HG03045 (cell line): ENCODE measurements at regions not wholly inside any gene's neighbourhood (a gene's known extent, or its start where the extent isn't known, plus 50 kb on each side); places are given as distances from the start of the nearest gene placed in this dataset.
"Not testable (repeated sequence)": the region's sequence is repeated elsewhere in the genome, so short reads cannot be mapped to it uniquely, and the experiment has no call there.

Experiments used
- ATAC-seq: cut with Tn5 transposase; IDR thresholded peaks from one replicate; pipeline ENCODE4 v1.9.1; 2021; ENCODE audit warnings: mild to moderate bottlenecking, moderate library complexity; ENCODE audit not compliant: unreplicated experiment

DNA sequence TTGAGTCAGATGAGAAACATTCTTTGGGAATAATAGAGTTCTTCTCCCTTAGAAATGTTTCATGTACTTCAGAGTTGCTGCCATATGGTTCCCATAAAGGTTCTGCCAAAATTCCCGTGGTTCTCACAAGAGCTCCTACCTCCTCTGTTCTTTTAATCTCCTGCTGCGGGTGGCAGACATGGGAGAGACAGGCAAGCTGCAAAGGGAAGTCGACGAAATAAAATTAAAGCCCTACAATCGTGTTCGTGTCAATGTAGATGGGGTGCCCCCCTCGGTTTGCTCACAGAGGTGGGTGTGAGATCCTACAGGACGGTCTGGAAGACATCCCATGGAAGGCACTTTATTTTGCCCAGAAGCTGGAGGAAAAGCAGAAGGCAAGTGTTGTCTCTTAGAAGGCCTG, 276.0 kb downstream of the RWDD3 start:
- no peak for ATAC-seq

DNA sequence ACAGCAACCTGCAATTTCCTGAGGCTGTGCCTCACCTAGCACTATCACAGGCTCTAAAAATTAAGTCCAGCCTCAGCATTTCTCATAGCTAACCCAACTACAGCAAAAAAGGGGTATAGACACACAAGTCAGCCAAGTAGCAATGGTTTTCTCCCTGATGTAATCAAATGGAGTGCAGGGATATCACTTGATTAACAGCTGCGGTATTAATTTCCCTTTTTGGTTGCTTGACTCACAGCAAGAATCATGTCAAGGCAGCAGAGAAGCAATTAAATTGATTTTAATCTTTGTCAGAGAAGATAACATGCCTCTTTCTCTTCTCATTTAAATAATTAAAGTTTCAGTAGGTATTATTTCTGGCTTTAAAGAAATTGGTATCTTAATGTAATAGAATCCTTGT, 278.9 kb downstream of the RWDD3 start:
- no peak for ATAC-seq

DNA sequence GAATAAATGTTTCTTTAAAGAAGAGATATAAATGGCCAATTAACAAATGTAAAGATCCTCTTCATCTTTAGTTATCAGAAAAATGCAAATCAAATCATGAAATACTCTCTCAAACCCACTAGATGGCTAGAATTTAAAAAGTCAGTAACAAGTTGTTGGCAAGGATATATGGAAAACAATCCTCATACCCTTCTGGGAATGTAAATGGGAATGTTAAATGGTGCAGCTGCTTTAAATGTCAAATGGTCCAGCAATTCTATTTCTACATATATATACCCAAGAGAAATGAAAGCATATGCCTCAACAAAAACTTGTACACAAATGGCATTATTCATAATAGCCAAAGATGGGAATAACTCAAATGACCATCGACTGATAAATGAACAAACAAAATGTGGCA, 283.5 kb downstream of the RWDD3 start:
- no peak for ATAC-seq

DNA sequence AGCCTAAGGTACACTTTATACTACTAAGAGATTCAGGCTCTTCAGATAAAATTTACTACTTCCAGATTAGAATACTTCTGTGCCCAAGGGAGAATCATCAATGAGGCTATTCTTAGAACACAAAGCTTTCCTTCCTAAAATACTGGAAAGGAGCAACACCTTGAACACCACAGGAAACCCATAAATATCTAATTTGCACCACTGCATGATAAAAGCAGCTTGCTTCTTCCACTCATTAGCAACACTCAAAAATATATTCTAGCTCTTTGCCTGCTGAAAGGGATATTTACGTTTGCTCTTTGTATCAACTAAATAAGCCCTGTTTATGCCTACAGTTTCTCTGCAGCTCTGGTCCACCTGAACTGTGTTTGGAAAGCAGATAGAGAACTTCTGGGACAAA, 284.3 kb downstream of the RWDD3 start:
- ATAC-seq, result no peak

DNA sequence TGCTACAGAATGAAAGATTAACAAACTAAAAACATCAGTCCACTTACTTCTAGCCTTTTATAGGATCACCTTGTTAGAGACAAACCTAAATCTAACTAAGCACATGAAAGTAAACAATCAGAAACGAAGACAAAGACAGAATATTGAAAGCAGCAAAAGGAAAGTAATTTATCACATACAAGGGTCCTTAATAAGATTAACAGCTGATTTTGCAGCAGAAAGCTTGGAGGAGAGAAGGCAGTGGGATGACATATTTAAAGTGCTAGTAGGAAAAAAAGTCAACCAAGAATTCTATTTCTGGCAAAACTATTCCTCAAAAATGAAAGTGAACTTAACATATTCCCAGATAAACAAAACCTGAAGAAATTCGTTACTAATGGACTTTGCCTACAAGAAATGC, 286.4 kb downstream of the RWDD3 start:
- no peak for ATAC-seq

DNA sequence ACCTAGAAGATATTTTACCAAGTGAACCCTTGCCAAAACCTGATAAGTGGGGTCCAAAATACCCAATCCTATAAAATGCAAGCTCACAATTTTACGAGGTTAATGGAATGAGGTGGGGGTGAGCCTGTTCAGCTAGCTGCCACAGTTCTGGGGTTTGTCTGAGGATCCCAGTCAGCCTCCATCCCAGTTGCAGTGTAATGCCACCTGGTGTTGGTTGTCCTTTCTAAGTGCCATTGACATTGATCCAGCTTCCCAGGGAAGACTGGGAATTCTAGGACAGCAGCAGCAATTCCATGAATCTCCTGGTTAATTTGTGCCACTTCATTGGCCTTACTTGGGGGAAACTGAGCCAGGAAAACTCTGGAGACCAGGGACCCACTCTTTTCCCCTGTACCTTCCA, 298.3 kb downstream of the RWDD3 start:
- no peak for ATAC-seq

DNA sequence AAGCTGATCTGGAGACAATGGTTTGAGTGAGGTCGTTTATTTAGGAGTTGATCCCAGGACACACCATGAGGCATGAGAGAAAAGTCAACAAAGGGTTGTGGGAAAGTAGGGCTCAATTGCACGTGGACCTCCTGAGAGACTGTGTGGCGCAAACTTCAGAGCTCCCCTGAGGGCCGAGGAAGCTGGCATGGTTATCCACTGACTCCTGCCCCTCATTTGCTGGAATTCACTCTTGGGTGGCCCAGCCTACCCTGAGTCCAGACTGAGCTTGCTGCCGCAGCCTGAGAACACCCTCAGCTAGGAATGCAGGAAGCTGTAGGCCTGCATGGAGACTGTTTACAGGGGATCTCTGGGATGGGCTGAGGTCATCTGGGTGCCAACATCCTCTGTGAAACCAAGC, 301.0 kb downstream of the RWDD3 start:
- no peak for ATAC-seq

DNA sequence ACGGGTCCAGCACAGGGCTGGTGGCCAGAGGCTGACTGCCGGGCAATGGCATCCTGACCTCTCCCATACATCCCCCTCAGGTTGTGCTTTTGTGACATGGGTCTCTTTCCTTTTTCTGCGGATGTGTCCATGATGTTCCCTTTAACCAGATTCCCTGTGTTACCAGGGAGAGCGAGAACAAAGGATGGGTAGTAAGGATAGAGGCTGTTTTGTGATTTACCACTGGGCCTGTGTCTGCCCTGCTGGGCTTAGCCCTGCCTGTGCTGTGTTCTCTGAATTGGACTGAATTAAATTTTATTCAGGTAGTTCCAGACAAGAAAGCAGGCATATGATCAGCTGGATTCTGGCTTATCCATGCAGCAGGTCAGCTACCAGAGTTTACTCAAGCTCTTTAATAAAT, 301.6 kb downstream of the RWDD3 start:
- no peak for ATAC-seq

DNA sequence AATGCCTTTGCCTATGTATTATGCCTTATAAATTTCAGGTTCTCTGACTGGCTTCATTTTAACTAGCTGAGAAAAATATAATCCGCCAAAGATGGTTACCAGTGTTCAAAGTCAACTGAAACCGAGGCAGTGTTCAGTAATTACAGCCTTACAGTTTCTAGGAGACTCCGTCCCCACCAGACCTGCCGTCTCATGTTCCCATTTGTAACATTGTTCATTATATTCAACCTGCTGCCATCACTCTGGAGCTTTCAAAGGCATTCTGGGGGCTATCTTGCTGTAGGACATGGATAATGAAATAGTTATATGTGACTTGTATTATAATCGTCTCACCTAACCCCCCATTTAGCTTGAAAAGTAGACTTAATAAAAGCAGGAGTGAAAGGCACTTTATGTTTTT, 302.5 kb downstream of the RWDD3 start:
- ATAC-seq, result no peak

DNA sequence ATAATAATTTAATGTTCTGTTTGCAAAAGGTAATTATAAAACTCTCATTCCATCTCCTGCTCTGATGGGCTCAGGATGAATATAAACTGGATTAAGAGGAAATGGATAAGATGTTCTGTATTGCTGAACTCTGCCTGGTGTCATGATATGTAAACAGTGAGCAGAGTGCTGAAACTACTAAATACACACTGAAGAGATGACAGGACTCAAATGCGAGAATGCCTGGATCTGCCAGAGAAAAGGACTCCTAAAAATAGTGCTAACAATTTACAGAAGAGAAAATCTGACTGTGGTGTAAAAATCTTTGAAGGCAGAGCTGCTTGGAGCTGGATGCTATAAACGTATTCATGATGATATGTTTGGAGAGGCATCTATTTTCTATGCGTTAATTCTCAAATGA, 303.2 kb downstream of the RWDD3 start:
- no peak for ATAC-seq

DNA sequence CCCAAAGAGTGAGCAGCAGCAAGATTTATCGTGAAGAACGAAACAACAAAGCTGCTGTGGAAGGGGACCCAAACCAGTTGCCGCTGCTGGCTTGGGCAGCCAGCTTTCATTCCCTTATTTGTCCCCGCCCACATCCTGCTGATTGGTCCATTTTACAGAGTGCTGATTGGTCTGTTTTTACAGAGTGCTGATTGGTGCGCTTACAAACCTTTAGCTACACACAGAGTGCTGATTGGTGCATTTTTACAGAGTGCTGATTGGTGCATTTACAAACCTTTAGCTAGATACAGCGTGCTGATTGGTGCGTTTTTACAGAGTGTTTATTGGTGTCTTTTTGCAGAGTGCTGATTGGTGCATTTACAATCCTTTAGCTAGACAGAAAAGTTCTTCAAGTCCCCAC, 304.2 kb downstream of the RWDD3 start:
- ATAC-seq, result not testable (repeated sequence)

DNA sequence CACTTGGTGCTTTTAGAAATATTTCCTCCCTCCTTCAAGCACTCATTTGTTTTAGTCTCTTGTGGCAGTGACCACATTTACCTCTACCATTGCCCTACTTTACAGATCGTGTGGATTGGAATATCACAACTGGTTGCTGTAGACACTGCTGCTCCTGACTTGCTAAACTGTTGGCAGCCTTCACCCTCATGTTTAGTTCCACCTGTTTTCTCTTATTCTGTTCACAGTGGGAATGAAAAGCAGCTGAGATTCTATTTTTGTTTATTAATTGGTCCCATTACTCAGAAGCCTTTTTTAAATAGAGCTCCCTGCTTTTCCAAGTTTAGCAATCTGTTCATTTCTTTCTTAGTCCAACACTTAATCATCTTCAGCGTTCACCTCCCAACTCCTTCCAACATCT, 308.9 kb downstream of the RWDD3 start:
- ATAC-seq, result no peak

DNA sequence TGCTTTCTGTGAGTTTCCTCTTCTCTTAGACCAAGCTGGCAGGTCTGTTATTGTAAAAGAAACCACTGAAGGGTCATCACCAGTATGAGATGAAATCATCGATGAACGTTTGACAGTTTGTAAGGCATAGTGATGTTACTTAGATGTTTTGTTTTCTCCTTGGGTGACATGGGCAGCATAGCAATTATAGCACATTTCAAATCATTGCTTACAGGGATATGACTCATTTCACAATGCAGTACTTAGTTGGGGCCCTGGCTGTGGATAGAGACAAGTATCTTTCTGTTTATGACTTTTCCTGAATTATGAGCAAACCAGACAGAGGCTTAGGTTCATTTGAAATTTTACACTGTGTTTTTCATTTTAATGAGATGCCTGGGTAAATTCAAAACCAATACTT, 313.0 kb downstream of the RWDD3 start:
- no peak for ATAC-seq

DNA sequence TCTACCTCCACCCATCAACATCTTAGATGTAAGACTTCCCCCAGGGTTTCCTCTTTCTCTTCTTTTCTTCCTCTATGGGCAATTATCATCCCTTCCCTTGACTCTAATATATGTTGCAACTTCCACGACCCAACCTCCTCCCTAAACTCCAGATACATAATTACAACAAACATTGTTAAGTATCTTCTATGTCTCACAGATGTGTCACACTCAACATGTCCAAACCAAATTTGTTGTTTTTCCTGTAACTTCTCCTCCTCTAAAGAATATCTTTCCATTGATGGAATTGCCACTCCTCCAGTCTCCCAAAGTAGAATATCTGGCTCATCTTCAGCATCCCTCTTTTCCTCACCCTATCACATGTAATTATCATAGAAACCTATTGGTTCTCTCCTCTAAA, 314.2 kb downstream of the RWDD3 start:
- no peak for ATAC-seq

DNA sequence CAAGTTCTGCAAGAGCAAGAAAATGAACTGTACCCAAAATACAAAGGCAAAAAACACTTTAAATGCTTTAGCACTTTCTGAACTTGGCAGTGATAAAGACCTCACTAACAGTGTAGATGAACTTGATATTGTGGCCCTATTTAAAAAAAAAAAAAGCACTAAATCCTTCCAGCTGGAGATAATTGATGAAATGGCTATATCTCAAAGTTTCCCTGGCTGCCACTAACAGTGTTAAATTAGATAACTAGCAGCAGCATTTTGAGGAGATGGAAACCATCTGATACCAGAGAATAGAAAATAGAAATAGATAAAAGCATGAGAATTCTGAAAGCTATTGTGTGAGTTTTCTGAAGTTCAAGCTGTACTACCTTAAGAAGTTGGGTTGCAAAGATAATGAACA, 317.2 kb downstream of the RWDD3 start:
- ATAC-seq, result no peak

DNA sequence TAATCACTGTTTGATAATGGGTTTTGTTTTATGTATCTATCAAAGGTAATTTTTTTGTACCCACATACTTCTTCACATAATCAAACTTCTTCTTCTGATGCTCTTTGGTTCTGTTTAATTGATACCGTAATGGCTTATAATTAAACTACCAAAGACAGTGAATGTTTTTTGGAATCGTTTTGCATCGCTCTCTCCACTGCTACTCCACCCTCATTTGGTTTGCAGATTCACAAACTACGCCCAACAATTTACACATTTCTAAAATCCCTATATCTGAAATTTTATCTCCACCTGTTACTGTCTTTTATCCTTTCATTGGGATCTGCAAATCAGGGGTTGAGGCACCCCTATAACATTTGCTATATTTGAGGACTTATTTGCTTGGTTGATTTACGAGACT, 319.6 kb downstream of the RWDD3 start:
- no peak for ATAC-seq

DNA sequence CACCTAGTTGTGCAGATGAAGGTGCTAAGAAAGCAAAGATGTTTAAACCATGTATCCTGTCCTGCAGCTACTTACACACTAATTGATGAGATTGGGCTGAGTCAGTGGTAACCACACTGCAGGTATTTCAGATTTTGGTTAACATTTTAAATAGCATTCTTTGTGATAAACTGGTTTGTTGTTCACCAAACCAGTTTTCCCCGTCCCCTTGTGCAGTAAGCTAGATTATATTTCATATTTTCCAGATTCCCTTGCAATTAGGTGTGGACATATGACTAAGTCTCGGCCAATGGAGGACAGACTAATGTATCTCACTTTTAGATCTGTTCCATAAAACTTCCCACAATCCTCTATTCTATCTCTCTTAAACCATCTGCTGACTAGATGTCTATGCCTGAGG, 320.4 kb downstream of the RWDD3 start:
- ATAC-seq, result no peak

DNA sequence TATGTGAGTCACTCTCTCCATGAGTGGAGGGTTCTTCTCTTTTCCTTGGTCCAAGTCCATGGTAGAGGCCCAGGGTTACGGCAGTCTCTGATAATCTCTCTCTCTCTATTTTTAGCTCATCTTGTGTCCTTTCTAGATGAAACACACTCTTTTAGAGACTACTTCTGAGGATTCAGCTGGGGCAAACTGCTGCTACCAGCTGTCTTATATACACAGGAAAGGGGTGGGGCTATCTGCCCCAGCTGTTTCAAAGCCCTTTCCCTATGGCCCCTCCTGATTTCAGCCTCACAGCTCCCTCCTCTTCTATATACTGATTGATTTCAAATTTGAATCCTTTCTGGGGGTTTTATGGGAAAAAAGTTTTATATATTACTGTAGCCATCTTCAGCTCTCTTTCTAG, 324.8 kb downstream of the RWDD3 start:
- ATAC-seq, result no peak

DNA sequence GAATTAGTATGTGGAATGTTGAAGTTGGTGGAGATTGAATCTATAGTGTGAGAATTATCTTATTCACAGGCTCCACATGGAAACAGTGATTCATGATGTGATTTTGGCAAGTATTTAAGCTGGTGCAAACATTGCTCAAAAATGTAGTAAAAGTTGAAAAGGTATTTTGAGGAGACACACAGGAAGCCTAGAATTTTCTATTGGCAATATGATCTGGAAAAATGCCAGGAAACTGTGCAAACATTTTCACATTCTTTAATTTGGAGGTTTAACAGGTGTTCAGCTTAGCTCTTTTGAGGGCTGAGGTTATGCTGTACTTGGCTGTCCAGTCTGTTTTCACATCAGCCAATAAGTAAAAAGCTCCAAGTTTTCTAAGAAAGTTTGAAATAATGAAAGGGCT, 327.3 kb downstream of the RWDD3 start:
- no peak for ATAC-seq

DNA sequence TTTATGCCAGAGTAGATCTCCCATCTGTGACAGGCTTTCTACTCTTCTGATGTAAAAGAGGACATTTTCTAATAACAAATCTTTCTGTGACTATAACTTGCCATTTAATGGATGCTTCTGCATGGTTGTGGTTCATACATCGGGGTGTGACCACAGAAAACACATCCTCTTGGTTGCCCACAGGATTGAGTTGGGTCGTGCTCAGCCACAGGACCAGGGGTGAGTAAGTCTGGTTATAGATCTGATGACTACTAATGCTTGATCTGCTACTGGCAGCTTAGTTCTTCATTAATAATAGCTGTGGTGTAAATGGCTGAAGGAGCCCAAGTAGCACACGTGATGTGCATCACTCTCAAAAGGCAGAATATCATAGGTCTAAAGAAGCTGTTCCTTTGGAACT, 328.2 kb downstream of the RWDD3 start:
- ATAC-seq, result no peak

DNA sequence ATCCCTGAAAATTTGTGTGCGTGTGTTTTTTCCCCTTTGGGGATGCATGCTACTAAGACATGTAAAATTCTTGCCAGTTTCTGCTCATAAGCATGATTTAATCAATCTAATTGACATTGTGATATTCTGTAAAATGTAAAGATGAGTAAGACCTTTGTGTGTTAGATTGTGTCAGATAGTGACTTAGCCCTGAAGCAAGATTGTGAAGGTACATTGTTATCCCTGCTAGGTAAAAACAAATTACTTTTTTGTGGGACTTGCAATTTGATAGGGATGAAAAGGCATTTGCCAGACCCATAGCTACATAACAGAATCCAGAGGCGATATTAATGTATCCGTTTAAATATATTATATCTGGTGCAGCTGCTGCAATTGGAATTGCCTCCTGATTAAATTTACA, 338.0 kb downstream of the RWDD3 start:
- ATAC-seq, result no peak

DNA sequence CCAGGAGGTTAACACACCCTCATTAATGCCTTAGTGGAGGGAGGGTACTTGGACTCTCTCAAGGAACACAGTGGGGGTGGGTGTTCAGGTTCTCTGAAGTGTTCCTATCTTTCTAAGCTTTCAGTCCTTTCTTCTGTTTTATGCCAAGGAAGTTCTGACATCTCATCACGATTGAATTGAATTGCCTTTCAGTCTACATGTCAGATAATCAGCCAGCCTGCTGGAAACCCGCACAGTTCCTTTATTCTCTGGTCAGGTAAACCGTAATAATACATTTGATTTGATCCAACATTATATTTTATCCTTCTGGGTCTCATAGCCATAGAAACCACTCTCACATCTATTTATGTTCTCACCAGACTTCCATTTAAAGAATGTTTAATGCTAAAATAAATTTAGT, 339.0 kb downstream of the RWDD3 start:
- no peak for ATAC-seq

DNA sequence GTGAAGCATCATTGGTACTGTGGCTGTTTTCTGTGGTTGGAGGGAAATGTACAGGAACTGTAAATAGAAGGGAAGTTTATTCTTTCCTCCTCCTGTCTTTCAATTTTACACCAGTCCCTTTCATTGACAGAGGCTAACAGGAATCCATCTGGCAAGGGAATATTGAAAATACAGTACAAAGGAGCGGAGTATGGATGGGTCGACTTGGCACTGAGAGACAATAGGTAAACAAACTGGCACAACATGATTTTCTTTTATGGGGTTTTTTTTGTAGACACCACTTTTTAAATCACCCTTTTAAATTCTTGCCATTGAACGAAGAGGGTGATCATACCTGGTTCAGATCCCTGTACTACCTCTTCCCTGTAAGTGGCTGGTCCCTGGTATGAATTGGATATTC, 341.3 kb downstream of the RWDD3 start:
- ATAC-seq, result no peak

DNA sequence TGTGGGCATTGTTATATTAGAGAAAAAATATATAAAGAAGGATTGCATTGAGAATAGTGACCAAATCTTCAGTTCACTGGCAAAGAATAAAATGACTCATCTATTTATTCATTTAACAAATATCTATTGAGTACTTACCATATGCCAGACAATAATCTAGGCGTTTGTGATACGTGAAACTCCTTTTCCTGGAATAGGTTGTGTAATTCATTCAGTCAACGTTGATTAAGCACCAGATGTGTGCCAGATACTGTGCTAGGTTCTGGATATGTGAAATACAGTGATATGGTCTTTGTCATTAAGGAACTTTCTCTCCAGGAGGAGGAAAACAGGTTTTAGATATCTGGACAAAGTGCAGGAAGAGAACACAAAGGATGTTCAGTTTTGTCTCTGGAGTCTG, 344.5 kb downstream of the RWDD3 start:
- no peak for ATAC-seq
